Fibroblast of peridontal ligament (primary cell): ENCODE measurements at regions not wholly inside any gene's neighbourhood (a gene's known extent, or its start where the extent isn't known, plus 50 kb on each side); places are given as distances from the start of the nearest gene placed in this dataset.
A peak's percentile ranks its signal among the peaks of the same experiment; 100 is the strongest.

Experiments used
- DNase-seq: peaks from one replicate; pipeline ENCODE4 v3.0.0-alpha.2; 2010; ENCODE audit errors: extremely low read depth

DNA sequence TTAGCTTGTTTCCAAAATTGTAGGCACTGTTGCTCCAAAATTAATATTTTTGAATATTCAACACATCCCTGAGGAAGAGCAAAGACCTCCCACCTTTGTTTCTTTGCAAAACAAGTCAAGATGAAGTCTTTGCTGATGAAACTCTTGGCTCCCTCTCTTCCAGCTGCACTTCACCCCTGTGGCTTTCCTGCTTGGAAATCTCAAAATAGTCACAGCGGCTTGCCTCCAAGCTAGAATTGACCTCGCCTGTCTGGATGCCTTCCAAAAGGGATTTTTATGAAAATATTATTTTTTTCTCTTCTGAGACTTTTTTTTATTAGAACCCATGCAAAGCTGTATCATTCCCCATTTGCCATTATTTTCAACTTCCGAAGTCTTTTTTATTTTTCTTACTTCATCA is 71.1 kb upstream of the MROH9 start:
- peak; percentile 83 for DNase-seq

GRCh38 chr1:170864876-170865538 is 70.3 kb upstream of the MROH9 start:
- DNase-seq: no peak

GRCh38 chr1:170866646-170867045 is 68.7 kb upstream of the MROH9 start:
- DNase-seq: no peak

- no peak for DNase-seq
These were observed 63.5 kb upstream of the MROH9 start for GRCh38 chr1:170871868-170872267.

DNA sequence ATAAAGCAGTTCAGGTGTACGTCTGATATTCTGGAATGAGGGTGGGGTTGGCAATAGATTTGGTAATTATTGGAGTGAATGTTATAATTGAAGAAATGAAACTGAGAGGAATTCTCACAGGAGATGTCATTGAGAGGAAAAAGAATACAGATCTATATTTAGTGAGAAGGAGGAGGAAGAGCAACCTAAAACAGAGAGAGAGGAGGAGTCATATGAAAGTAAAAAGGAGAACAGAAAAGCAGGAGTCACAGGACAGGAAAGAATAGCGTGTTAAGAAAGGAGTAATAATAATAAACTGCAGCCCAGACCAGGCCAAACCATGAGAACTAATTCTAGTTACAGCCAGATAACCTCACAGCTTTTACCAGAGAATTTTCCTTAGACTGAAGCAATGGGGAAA is 62.7 kb upstream of the MROH9 start:
- DNase-seq: no peak

DNA sequence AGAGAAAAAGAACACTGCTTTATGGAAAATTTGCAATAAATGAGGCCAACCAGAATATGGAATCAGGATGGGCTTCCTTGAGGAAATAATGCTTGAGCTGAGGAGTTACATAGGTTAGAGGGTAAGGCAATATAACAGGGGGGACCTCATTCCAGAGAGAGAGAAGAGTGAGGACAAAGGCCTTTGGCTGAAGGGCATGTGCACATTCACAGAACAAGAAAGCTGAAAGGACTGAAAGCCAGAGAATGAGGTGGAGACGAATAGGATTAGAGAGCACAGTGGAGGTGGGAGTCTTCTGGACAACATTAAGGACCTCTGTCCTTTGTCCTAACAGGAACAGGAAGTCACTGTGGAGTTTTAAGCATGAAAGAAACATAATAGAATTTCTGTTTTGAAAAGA is 60.7 kb upstream of the MROH9 start:
- no peak for DNase-seq

DNA sequence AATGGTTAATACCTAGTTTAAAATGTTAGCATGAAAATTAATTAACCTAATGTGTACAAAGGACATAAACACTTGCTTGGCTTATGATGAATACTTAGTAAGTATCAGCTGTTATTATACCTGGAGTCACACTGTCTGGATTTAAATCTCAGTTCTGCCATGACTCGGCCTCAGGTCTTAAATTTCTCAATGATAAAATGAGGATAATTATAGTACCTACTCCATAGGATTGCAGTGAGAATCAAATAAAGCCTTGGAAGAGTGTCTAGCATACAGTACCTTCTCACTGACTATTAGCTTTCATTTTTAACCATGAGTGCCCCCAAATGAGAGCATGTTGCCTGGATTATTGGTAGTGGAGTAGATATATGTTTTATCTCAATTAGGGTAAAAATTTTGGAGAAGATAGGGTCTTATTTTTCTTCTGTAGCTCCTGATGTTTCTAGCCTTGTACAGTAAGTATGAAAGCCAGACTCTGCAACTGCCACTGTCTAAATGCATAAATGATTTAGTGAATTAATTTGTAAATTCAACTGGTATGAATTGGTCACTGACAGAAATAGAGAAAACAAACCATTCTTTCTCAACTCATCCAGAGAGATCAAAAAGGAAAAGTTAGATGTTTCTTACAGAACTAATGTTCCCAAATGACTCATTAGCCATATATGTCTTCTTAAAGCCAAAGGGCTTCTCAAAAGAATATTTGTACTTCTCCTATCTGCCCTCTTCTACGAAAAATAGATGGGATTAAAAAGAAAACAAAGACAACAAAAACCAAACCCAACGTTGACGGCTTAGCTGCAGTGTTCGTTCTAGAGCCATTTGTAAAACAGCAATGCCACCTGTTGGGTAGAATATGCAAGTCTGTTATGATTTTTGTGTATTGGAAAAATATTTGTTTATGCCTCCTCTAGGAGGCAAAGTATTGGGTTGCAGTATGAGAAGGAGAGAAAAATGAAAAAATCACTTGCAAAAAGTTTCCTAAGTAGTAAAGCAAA is 53.8 kb upstream of the MROH9 start:
- peak; percentile 86 for DNase-seq
